Fibroblast of skin of left biceps (primary cell): ENCODE measurements at regions not wholly inside any gene's neighbourhood (a gene's known extent, or its start where the extent isn't known, plus 50 kb on each side); places are given as distances from the start of the nearest gene placed in this dataset.
"Not testable (repeated sequence)": the region's sequence is repeated elsewhere in the genome, so short reads cannot be mapped to it uniquely, and the experiment has no call there.

Experiments used
- DNase-seq, 2 experiments: peaks; one replicate each; pipeline ENCODE4 v3.0.0-alpha.2; 2013; ENCODE audit warnings: low read depth in 2 of 2

- no peak for DNase-seq
Observed at GRCh38 chr12:38159092-38159551, 157.5 kb upstream of the ALG10B start.

- DNase-seq = no peak
Observed at GRCh38 chr12:38159591-38160317, 156.8 kb upstream of the ALG10B start.

DNA sequence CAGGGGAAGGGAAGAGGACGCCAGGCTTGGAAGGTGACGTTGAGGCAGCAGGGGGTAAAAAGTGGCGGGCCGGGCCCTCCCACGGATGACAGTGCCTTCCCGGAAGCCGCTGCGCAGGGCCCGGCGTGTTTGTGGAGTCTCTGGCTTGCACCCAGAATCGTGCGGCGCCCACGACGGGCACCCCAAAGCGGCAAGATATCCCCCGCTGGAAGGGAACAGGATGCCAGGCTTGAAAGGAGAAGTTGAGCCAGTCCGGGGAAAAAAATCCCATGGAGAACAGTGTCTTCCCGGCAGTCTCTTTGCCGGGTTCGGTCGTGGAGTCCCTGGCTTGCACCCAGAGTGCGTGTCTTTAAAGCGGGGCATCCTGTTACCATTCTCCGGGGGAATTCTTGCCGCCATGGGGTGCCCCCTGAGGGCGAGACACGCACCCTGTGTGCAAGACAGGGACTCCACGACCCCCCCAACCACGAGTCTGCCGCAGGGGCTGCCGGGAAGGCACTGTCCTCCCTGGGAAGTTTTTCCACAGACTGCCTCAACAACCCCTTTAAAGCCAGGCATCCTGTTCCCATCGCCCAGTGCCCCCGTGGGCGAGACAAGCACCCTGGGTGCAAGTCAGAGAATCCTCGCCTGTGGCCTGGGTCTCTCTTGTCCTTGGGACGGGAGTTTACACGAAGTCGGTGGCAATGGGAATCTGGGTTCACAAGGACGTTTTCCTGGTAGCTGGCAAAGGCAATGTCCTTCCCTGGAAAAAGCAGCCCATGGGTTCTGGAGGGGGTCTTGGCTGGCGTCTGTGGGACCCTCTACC, 156.1 kb upstream of the ALG10B start:
- DNase-seq = no peak

DNA sequence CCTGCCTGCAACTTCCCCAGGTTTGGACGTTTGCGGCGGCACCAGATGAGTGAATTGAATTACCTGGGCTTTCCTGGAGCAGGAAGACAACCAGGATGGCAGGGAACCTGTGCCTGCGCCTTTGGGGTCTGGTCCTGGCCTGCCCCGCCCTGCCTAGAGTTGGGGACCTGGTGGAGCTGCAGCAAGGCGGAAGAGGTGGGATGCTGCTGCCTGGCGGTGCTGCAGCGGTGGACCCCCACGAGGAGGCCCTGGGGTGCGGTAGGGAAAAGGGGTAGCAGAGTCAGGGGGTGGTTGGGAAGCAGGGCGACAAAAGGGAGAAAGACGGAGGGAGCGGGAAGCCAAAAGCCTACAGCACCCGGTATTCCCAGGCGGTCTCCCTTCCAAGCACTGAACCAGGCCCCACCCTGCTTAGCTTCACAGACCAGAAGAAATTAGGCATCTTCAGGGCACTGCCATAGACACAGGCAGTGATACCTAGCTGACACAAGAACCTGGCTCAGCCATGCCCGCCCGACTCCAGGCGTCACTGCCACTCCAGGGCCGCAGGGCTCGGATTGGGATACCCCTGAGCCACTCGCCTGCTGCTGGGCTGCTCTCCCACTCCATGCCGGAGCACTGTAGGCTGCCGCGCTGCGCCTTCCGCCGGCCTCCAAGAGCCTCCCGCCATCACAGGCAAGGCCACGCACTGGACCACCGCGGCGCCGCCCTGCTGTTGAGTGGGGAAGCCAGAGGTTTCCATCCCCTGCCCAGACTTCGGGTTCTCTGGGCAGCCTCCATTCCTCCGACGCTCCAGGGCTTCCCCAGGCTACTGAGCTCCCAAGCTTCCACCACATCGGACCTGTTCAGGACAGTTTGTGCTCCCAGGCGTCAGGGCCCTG, 155.2 kb upstream of the ALG10B start:
- DNase-seq = no peak

- DNase-seq = no peak
Observed at GRCh38 chr12:38162013-38162412, 154.6 kb upstream of the ALG10B start.

- DNase-seq = no peak
Observed at GRCh38 chr12:38162708-38163441, 153.7 kb upstream of the ALG10B start.

DNA sequence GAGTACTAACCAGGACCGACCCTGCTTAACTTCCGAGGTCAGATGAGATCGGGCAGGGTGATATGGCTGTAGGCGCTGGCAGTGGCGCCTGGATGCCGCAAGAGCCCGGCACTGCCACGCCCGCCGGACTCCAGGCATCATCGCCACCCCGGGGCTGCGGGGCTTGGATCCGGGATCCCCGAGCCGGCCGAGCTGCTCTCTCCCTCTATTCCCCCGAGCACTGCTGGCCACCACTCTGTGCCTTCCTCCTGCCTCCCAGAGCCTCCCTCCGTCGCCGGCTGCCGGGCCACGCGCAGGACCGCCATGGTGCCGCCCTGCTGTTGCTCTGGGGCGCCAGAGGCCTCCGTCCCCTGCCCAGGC, 153.2 kb upstream of the ALG10B start:
- DNase-seq = no peak

DNA sequence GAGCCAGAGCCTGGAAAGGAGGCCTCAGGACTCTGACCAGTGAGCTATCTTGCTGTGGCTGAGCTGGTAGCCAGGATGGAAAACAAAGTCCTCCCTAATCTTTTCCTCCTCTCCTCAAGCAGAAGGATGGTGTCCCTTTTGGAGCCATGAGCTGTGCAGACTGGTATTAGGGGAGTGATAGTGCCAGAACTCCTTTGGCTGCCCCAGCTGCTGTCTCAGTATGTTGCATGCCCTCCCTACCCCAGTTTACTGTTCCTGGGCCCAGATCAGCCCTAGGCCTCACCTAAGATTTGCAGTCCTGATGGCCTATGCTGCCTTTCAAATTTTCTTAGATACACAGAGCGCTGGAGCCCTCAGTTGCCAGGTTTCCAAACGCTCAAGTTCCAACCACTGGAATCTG, 150.3 kb upstream of the ALG10B start:
- DNase-seq = no peak

DNA sequence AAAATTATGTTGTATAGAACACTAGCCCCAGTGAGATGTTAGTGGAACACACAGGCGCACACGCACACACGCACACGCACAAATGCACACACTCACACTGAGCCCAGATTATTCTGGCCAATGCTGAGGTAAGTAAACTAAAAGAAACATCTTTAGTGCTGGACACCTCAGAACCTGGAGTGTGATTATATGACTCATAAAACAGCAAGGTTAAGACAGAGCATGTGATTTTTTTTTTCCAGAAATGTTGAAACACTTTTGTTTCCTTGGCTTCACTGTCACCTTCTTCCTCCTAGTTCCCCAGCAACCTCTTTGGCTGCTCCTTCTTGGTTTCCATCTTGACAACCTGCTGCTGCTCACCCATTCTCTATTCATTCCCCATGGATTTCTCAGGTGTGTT, 141.0 kb upstream of the ALG10B start:
- DNase-seq = no peak

DNA sequence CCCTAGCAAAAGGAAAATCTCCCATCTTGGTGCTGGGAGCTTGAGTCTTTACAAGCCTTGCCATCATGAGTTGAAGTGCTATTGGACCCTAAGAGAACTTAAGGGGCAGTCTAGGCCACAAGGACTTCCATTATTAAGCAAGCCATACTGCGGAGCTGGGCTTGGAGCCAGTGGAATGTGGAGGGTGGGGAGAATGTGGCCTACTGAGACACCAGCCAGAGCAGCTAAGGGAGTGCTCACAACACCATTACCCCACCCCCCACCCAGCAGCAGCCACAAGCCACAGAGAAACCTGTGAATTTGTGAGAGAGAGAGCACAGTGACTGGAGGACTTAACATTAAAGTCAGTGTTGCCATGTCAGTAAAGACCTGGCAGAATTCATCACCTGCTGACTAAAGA, 133.0 kb upstream of the ALG10B start:
- not testable (repeated sequence) for DNase-seq

DNA sequence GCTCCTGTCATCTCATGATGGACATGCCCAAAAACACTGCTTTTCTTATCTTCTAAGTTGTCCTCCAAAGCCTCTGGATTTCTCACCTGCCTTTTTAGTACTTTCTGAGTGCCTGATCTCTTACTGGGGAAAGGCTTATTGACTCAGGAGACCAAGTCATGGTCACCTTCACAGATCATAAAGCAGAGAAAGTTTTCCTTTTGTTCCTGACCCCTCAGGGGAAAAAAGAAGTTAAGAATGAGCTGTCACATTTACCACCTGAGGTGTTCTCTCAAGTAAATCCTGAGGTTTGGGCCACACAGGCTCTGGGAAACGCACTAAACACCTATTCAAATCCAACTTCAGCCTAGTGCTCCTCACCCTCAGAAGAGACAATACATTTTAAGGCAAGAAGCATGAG, 119.3 kb upstream of the ALG10B start:
- not testable (repeated sequence) for DNase-seq

DNA sequence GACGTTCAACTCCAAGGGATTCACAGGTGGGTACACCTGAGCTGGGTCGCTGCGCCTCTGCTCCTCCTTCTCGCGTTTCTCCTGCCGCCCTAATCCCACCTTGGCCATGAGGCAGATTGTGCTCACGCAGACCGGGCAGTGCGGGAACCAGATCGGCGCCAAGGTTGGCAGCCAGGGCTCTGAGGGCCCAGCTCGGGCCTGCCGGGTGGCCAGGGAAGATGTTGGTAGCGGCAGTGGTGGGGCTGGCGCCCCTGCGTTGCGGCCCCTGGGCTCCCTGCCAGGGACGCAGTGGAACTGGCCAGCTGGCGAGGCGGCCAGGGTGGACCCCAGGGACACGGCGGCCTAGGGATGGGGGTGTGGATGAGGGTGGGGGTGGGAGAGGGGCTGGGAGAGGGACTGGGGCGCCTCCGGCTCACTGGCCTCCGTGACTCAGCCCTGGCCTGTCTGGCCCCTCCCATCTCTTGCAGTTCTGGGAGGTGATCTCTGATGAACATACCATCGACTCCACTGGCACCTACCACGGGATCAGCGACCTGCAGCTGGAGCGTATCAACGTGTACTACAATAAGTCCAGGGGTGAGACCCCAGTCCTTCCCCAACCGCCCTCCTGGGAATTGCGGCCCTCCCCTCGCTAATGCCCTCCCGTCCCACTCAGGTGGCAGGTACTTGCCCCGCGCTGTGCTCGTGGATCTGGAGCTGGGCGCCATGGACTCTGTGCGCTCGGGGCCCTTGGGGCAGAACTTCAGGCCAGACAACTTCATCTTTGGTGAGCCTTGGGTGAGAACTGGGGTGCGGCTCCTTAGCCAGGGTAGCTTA, 114.9 kb upstream of the ALG10B start:
- no peak for DNase-seq

- no peak for DNase-seq
Observed at GRCh38 chr12:38204831-38205230, 111.7 kb upstream of the ALG10B start.

- DNase-seq = no peak
Observed at GRCh38 chr12:38222011-38222410, 94.6 kb upstream of the ALG10B start.

DNA sequence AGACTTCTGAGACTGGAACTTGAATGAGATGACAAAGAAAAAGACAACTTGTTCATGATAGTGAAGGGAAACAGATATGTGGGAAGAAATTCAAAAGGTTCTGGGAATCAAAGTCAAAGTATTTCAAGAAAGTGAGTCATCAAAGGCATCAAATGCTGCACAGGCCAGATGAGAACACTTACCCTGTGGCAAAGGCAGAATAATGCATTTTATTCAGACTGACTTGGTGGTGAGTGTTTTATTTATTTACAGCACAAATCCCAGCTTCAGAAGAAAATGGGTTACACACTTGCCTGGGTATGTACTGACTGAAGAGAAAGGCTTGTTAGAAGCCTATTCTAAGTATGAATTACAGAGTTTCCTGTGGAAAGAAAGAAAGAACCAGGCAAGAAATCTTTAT, 78.2 kb upstream of the ALG10B start:
- DNase-seq = not testable (repeated sequence)

- DNase-seq = no peak
Observed at GRCh38 chr12:38253778-38254177, 62.8 kb upstream of the ALG10B start.

DNA sequence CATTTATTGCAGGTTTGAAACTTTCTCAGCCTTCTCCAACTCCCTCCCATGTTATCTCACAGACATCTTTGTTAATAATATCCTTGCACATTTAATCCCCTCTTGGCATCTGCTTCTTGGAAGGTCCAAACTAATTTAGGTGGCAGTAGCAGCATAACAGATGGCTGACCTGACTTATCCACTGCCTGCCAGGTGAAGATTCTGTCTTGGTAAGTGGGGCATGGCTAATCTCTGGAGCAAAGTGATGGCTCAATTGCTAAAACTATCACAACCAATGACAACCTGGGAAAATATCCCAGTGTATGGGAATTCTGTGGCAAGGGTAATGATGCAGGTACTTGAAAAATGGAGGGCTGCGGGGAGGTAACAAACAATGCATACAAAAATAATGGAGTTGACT, 58.2 kb upstream of the ALG10B start:
- DNase-seq = no peak
